ENCODE measurements at regions not wholly inside any gene's neighbourhood (a gene's known extent, or its start where the extent isn't known, plus 50 kb on each side); places are given as distances from the start of the nearest gene placed in this dataset.
"Not testable (repeated sequence)": the region's sequence is repeated elsewhere in the genome, so short reads cannot be mapped to it uniquely, and the experiment has no call there.

DNA sequence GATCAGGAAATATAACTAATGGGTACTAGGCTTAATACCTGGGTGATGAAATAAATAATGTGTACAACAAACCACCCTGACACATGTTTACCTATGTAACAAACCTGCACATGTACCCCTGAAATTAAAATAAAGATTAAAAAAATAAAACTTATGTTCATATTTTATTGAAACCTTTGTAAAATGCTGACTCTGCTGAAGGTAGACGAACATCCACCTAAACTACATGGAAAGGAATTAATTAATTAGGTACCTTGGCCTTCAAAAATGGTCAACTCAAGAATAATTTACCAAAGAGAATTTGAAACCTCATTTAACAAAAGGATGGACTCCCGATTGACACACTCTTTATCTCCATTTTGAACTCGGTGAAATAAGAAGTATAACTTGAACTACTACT lies 152.3 kb upstream of the OR13F1 start:
- no peak overlapping the region for H3K4me3 ChIP-seq (ENCODE audit: control insufficient read depth, low read depth, low read length)
- no peak for DNase-seq (ENCODE audit: low read depth)
- TF ChIP-seq CTCF (conservative IDR thresholded peaks at IDR 0.05; ENCODE audit: control insufficient read depth, insufficient read depth, low read depth, low read length), result no peak

- H3K4me3 ChIP-seq (ENCODE audit: control insufficient read depth, low read depth, low read length), result no peak overlapping the region
- DNase-seq (ENCODE audit: low read depth), result no peak
- no peak for TF ChIP-seq CTCF (conservative IDR thresholded peaks at IDR 0.05; ENCODE audit: control insufficient read depth, insufficient read depth, low read depth, low read length)
Measured at GRCh38 chr9:104361207-104361606, 142.9 kb upstream of the OR13F1 start.

DNA sequence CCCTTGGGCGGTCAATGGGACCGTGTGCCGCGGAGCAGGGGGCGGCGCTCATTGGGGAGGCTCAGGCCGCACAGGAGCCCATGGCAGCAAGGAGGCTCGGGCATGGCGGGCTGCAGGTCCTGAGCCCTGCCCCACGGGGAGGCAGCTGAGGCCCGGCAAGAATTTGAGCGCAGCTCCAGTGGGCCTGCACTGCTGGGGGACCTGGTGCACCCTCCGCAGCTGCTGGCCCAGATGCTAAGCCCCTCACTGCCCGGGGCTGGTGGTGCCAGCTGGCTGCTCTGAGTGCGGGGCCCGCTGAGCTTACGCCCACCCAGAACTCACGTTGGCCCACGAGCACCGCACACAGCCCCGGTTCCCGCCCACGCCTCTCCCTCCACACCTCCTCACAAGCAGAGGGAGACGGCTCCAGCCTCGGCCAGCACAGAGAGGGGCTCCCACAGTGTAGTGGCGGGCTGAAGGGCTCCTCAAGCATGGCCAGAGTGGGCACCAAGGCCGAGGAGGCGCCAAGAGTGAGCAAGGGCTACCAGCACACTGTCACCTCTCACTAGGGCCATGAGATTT lies 141.1 kb upstream of the OR13F1 start:
- no peak for DNase-seq (ENCODE audit: low read depth)
- H3K4me3 ChIP-seq (ENCODE audit: control insufficient read depth, low read depth, low read length), result no peak overlapping the region
- TF ChIP-seq CTCF (conservative IDR thresholded peaks at IDR 0.05; ENCODE audit: control insufficient read depth, insufficient read depth, low read depth, low read length), result no peak

DNA sequence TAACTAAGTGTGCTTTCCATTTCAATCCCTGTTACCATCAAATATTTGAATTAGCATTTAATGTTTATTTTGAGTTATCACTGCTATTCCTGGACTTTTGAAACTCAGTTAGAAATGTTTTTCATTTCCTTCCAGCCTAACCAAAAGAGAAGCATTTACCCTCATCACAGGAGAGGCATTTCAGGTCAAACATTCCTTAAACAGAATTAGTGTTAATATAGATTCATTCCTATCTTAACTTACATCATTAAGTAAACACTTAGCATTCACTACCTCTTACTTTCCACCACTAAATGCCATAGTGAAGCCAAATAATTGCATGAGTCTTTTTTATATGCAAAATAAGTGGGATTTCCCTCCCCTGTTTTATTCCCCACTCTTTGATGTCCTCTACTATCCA lies 136.6 kb upstream of the OR13F1 start:
- DNase-seq (ENCODE audit: low read depth), result no peak
- no peak for TF ChIP-seq CTCF (conservative IDR thresholded peaks at IDR 0.05; ENCODE audit: control insufficient read depth, insufficient read depth, low read depth, low read length)
- H3K4me3 ChIP-seq (ENCODE audit: control insufficient read depth, low read depth, low read length), result no peak overlapping the region

DNA sequence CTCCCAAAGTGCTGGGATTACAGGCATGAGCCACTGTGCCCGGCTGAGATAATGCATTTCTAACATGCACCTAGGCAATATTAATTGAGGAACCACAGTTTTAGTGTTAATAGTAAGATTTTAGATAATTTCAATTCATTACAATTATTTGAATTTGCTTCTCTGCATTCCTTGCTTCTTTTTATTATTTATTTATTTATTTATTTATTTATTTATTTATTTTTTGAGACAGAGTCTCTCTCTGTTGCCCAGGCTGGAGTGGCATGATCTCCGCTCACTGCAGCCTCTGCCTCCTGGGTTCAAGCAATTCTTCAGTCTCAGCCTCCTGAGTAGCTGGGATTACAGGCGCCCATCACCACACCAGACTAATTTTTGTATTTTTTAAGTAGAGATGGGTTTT lies 135.7 kb upstream of the OR13F1 start:
- not testable (repeated sequence) for H3K4me3 ChIP-seq (ENCODE audit: control insufficient read depth, low read depth, low read length); DNase-seq (ENCODE audit: low read depth)

DNA sequence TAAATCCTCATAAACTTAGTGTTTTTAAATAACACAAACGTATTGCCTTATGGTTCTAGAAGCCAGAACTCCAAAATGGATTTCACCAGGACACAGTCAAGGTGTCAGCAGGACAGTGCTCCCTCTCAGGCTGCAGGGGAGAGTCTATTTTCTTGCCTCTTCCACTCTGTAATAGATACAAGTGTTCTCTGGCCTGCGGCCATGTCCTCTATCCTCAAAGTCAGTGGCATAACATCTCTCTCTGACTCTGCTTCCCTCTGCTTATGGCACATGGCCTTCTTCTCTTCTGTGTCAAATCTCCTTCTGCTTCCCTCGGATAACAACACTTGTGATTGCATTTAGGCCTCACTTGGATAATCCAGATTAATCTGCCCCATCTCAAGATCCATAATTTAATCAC lies 129.4 kb upstream of the OR13F1 start:
- no peak overlapping the region for H3K4me3 ChIP-seq (ENCODE audit: control insufficient read depth, low read depth, low read length)
- no peak for TF ChIP-seq CTCF (conservative IDR thresholded peaks at IDR 0.05; ENCODE audit: control insufficient read depth, insufficient read depth, low read depth, low read length)
- no peak for DNase-seq (ENCODE audit: low read depth)

GRCh38 chr9:104386013-104386412 lies 118.0 kb upstream of the OR13F1 start:
- no peak overlapping the region for H3K4me3 ChIP-seq (ENCODE audit: control insufficient read depth, low read depth, low read length)
- no peak for DNase-seq (ENCODE audit: low read depth)
- no peak for TF ChIP-seq CTCF (conservative IDR thresholded peaks at IDR 0.05; ENCODE audit: control insufficient read depth, insufficient read depth, low read depth, low read length)

Measured in fibroblast of mammary gland (primary cell).